ENCODE measurements at regions not wholly inside any gene's neighbourhood (a gene's known extent, or its start where the extent isn't known, plus 50 kb on each side); places are given as distances from the start of the nearest gene placed in this dataset.

- no peak for DNase-seq (ENCODE audit: low spot score in 2 of 2)
- no peak overlapping the region for H3K4me3 ChIP-seq
- intact Hi-C loops (cut with DNase I), result no loop called here
- H3K27me3 ChIP-seq, result no peaks in the 10 kb centered on the region
- TF ChIP-seq CTCF (IDR thresholded peaks at IDR 0.05), result no peak
- no peak overlapping the region for H3K27ac ChIP-seq
- H3K4me1 ChIP-seq, result no peaks in the 10 kb centered on the region
- no peaks in the 10 kb centered on the region for H3K36me3 ChIP-seq
- no peaks in the 10 kb centered on the region for H3K9me3 ChIP-seq
Observed at GRCh38 chr11:26028393-26028911, 303.5 kb upstream of the ANO3 start.

GRCh38 chr11:26030399-26030798, 301.5 kb upstream of the ANO3 start:
- no peak for TF ChIP-seq CTCF (IDR thresholded peaks at IDR 0.05)
- no peak overlapping the region for H3K4me3 ChIP-seq
- H3K36me3 ChIP-seq, result no peaks in the 10 kb centered on the region
- no peaks in the 10 kb centered on the region for H3K27me3 ChIP-seq
- no peak overlapping the region for H3K27ac ChIP-seq
- no peaks in the 10 kb centered on the region for H3K4me1 ChIP-seq
- DNase-seq (ENCODE audit: low spot score in 2 of 2), result no peak
- intact Hi-C loops (cut with DNase I), result no loop called here
- H3K9me3 ChIP-seq, result no peaks in the 10 kb centered on the region

GRCh38 chr11:26032241-26032640, 299.7 kb upstream of the ANO3 start:
- no peak overlapping the region for H3K4me3 ChIP-seq
- H3K9me3 ChIP-seq, result no peaks in the 10 kb centered on the region
- H3K36me3 ChIP-seq, result no peaks in the 10 kb centered on the region
- no peaks in the 10 kb centered on the region for H3K4me1 ChIP-seq
- H3K27ac ChIP-seq, result no peak overlapping the region
- intact Hi-C loops (cut with DNase I), result no loop called here
- TF ChIP-seq CTCF (IDR thresholded peaks at IDR 0.05), result no peak
- no peak for DNase-seq (ENCODE audit: low spot score in 2 of 2)
- H3K27me3 ChIP-seq, result no peaks in the 10 kb centered on the region

- no peak for DNase-seq (ENCODE audit: low spot score in 2 of 2)
- intact Hi-C loops (cut with DNase I), result no loop called here
- no peaks in the 10 kb centered on the region for H3K9me3 ChIP-seq
- no peak for TF ChIP-seq CTCF (IDR thresholded peaks at IDR 0.05)
- no peaks in the 10 kb centered on the region for H3K27me3 ChIP-seq
- H3K27ac ChIP-seq, result no peak overlapping the region
- no peaks in the 10 kb centered on the region for H3K36me3 ChIP-seq
- H3K4me1 ChIP-seq, result no peaks in the 10 kb centered on the region
- no peak overlapping the region for H3K4me3 ChIP-seq
Observed at GRCh38 chr11:26035696-26036095, 296.2 kb upstream of the ANO3 start.

- Histone ChIP-seq H3K4me1 (no peaks in the 10 kb centered on the region), H3K27me3 (no peaks in the 10 kb centered on the region), H3K9me3 (no peaks in the 10 kb centered on the region), H3K27ac (no peak overlapping the region), H3K4me3 (no peak overlapping the region), H3K36me3 (no peaks in the 10 kb centered on the region)
- DNase-seq (ENCODE audit: low spot score in 2 of 2), result no peak
- intact Hi-C loops (cut with DNase I), result no loop called here
- no peak for TF ChIP-seq CTCF (IDR thresholded peaks at IDR 0.05)
Observed at GRCh38 chr11:26037716-26038115, 294.2 kb upstream of the ANO3 start.

- Histone ChIP-seq H3K36me3 (no peaks in the 10 kb centered on the region), H3K4me3 (no peak overlapping the region), H3K9me3 (no peaks in the 10 kb centered on the region), H3K4me1 (no peaks in the 10 kb centered on the region), H3K27me3 (no peaks in the 10 kb centered on the region), H3K27ac (no peak overlapping the region)
- intact Hi-C loops (cut with DNase I), result no loop called here
- DNase-seq (ENCODE audit: low spot score in 2 of 2), result no peak
- TF ChIP-seq CTCF (IDR thresholded peaks at IDR 0.05), result no peak
Observed at GRCh38 chr11:26040339-26040738, 291.6 kb upstream of the ANO3 start.
